GM12872 (cell line): ENCODE measurements at regions not wholly inside any gene's neighbourhood (a gene's known extent, or its start where the extent isn't known, plus 50 kb on each side); places are given as distances from the start of the nearest gene placed in this dataset.

Experiments
- TF ChIP-seq, protein P1 (sequence below): IDR thresholded peaks from 3 replicates; pipeline ENCODE4 v1.5.1; 2011; ENCODE audit warnings: low read depth, mild to moderate bottlenecking, low read length, moderate library complexity; ENCODE audit not compliant: insufficient read depth

DNA sequence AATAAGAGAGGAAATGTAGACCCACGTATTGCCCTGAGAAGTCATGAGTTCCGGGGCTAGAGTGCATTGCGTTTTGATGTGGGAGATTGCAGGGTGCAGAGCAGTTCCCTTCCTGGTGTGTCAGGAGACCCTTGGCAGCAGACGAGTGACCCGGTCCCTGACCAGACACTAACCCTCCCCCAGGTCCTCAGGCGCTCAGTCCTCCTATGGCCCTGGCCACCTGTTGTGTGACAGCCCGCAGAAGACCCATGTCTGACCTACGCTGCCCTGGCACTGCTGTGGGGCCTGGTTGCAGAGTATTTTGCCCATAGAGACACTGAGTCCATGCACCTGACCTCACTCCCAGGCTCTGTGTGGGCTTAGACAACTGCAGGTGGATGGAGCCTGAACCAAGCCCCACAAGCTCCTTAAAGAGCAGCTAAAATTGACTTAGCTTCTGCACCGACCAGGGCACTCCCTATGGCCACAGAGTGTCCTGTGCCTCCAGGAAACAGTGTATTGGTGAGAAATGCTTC is 833.8 kb downstream of the TBC1D22A start:
- TF ChIP-seq, protein P1, sequence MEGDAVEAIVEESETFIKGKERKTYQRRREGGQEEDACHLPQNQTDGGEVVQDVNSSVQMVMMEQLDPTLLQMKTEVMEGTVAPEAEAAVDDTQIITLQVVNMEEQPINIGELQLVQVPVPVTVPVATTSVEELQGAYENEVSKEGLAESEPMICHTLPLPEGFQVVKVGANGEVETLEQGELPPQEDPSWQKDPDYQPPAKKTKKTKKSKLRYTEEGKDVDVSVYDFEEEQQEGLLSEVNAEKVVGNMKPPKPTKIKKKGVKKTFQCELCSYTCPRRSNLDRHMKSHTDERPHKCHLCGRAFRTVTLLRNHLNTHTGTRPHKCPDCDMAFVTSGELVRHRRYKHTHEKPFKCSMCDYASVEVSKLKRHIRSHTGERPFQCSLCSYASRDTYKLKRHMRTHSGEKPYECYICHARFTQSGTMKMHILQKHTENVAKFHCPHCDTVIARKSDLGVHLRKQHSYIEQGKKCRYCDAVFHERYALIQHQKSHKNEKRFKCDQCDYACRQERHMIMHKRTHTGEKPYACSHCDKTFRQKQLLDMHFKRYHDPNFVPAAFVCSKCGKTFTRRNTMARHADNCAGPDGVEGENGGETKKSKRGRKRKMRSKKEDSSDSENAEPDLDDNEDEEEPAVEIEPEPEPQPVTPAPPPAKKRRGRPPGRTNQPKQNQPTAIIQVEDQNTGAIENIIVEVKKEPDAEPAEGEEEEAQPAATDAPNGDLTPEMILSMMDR, result no peak

DNA sequence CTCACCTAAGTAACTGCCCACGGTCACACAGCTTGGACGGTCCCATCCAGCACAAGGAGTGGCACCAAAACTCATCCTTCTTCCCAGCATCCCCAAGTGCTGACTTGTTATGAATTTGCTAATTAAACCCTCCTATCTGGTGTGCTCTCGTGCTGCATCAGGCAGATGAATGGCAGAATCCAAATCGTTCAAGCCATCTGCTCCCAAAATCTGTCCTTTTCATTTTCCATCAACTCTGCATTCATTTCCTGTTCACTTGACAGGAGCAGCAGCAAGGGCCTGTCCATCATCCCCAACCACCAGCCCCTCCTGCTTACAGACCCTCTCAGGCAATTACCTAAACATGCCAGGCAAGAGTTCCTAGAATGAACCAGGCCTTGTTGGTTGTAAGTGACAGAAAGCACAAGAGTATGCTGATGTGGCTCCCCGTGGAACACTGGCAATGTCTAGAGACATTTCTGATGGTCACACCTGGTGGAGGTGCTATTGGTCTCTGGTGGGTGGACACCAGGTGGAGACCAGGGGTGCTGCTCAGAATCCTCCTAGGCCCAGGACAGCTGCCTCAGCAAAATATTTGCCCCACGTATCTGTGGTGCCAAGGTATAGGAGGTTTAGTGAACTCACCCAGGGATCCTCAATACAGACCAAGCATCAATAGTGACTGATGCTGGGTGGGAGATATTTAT is 832.5 kb downstream of the TBC1D22A start:
- TF ChIP-seq, protein P1, result no peak

DNA sequence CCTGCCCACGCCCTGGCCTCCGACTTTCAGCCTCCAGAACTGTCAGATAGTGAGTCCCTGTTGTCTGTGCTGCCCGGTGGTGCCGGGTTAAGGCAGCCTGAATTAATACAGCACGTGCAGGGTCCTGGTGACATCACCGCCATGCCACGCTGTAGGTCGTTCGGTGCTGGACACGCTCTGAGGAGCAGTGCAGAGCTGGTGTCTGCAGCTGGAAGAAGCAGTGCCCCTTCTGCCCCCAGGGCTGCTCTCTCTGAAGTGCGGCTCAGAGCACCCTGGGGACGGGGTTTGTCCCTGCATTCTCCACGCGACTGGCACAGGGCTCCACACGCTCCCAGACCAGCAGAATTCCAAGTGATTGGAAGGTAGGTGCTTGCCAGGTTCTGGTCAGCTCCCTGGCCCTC is 831.5 kb downstream of the TBC1D22A start:
- TF ChIP-seq, protein P1, result no peak

DNA sequence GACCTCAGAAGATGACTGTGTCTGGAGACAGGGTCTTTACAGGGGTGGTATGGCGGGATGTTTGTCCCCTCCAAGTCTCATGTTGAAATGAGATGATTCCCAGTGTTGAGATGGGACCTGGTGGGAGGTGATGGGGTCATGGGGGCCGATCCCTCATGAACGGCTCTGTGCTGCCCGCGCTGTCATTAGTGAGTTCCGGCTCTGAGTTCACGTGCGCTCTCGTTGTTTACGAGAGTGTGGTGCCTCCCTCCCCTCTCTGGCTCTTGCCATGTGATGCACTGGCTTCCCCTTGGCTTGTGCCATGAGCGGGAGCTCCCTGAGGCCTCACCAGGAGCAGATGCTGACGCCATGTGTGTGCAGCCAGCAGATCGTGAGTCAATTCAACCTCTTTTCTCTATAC is 830.8 kb downstream of the TBC1D22A start:
- TF ChIP-seq, protein P1, result no peak

GRCh38 chr22:47592791-47593190 is 830.3 kb downstream of the TBC1D22A start:
- TF ChIP-seq, protein P1, result no peak

DNA sequence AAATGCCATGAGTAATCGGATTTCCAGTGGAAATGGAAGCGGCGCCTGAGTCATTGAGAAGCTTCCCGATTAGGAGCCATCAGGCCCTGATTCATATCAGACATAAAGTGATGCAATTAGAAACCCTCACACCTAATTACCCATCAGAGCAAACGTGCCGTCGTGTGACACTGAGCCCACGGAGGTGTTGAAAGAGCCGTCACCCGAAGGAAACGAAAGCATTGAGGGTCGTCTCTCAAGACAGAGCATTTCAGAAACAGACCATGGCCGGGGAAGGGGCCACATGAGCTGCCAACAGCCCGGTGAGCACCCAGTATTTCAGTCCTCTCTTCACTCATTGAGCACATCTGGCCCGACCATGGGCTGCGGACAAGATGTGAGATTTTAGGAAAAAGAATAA is 829.3 kb downstream of the TBC1D22A start:
- TF ChIP-seq, protein P1, result no peak

- TF ChIP-seq, protein P1, result no peak
These were observed 828.6 kb downstream of the TBC1D22A start for GRCh38 chr22:47591016-47591415.
